ENCODE measurements at regions not wholly inside any gene's neighbourhood (a gene's known extent, or its start where the extent isn't known, plus 50 kb on each side); places are given as distances from the start of the nearest gene placed in this dataset.

DNA sequence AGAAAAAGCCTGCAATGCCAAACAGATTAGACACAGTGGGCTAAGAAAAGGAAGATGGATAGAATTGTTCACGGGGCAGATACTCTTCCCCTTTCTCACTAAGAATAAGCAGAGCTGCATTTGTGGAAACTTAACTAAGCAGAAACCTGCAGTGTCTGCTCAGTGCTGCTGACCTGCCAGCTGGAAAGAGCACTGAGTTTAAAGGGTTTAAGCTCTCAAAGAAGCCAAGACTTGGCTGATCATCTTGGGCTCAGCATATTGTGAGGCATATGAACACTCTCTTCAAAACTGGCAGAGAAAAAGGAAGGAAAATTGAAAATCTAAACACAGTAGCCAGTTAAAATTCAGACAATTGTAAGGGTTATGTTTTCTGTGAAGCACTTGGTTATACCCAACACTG, 711.1 kb upstream of the EPHA7 start:
- Histone ChIP-seq H3K27me3 (ENCODE audit: control insufficient read depth, insufficient read depth, low read length) (no peaks in the 10 kb centered on the region), H3K4me1 (ENCODE audit: control insufficient read depth, extremely low read depth, insufficient read depth, low read length) (no peaks in the 10 kb centered on the region), H2AFZ (ENCODE audit: low read length) (no peak overlapping the region), H3K9ac (ENCODE audit: insufficient read depth, low read length) (no peak overlapping the region), H3K9me3 (ENCODE audit: control insufficient read depth, insufficient read depth, low read depth, low read length) (no peaks in the 10 kb centered on the region), H3K27ac (ENCODE audit: insufficient read depth, low read length) (no peak overlapping the region), H3K4me2 (ENCODE audit: extremely low read depth, insufficient read depth, low read length) (no peak overlapping the region), H3K79me2 (ENCODE audit: control insufficient read depth, insufficient read depth, low read length) (no peaks in the 10 kb centered on the region), H4K20me1 (ENCODE audit: control insufficient read depth, extremely low read depth, insufficient read depth, low read length) (no peaks in the 10 kb centered on the region), H3K36me3 (ENCODE audit: control insufficient read depth, insufficient read depth, low read length) (no peaks in the 10 kb centered on the region), H3K4me3 (replicated peaks in 1 of 4; ENCODE audit: control extremely low read depth in 1 of 4, insufficient read depth in 1 of 4, low read depth in 3 of 4, low read length in 4 of 4) (no peak overlapping the region)
- DNase-seq (ENCODE audit: low read depth in 2 of 2) = no peak
- TF ChIP-seq, protein P1, sequence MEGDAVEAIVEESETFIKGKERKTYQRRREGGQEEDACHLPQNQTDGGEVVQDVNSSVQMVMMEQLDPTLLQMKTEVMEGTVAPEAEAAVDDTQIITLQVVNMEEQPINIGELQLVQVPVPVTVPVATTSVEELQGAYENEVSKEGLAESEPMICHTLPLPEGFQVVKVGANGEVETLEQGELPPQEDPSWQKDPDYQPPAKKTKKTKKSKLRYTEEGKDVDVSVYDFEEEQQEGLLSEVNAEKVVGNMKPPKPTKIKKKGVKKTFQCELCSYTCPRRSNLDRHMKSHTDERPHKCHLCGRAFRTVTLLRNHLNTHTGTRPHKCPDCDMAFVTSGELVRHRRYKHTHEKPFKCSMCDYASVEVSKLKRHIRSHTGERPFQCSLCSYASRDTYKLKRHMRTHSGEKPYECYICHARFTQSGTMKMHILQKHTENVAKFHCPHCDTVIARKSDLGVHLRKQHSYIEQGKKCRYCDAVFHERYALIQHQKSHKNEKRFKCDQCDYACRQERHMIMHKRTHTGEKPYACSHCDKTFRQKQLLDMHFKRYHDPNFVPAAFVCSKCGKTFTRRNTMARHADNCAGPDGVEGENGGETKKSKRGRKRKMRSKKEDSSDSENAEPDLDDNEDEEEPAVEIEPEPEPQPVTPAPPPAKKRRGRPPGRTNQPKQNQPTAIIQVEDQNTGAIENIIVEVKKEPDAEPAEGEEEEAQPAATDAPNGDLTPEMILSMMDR (conservative IDR thresholded peaks at IDR 0.05 in 1 of 2, IDR thresholded peaks at IDR 0.05 in 1 of 2; ENCODE audit: low read depth in 1 of 2, low read length in 2 of 2) = no peak
- no peak for TF ChIP-seq EZH2 (IDR thresholded peaks at IDR 0.05; ENCODE audit: low read length, missing control alignments)

DNA sequence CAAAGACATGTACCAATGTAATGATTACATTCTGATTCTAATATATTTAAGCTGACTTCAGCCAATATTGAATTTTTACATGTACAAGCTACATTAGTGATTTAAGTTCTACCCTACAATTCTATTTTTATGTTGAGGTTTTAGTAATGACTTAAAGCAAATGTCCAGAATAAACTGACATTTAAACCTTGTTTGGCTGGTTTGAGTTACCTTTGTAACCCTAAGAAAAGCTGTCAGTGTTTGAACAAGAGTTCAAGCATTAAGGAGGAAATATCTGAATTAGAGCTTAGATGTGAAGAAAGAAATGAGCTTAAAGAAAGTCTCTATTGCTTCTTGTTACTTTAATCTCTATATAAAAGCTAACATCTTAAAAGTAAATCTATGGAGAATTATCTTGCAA, 710.6 kb upstream of the EPHA7 start:
- Histone ChIP-seq H3K9ac (ENCODE audit: insufficient read depth, low read length) (no peak overlapping the region), H3K4me3 (replicated peaks in 1 of 4; ENCODE audit: control extremely low read depth in 1 of 4, insufficient read depth in 1 of 4, low read depth in 3 of 4, low read length in 4 of 4) (no peak overlapping the region), H2AFZ (ENCODE audit: low read length) (no peak overlapping the region), H3K79me2 (ENCODE audit: control insufficient read depth, insufficient read depth, low read length) (no peaks in the 10 kb centered on the region), H3K4me2 (ENCODE audit: extremely low read depth, insufficient read depth, low read length) (no peak overlapping the region), H4K20me1 (ENCODE audit: control insufficient read depth, extremely low read depth, insufficient read depth, low read length) (no peaks in the 10 kb centered on the region), H3K27me3 (ENCODE audit: control insufficient read depth, insufficient read depth, low read length) (no peaks in the 10 kb centered on the region), H3K4me1 (ENCODE audit: control insufficient read depth, extremely low read depth, insufficient read depth, low read length) (no peaks in the 10 kb centered on the region), H3K36me3 (ENCODE audit: control insufficient read depth, insufficient read depth, low read length) (no peaks in the 10 kb centered on the region), H3K9me3 (ENCODE audit: control insufficient read depth, insufficient read depth, low read depth, low read length) (no peaks in the 10 kb centered on the region), H3K27ac (ENCODE audit: insufficient read depth, low read length) (no peak overlapping the region)
- TF ChIP-seq EZH2 (IDR thresholded peaks at IDR 0.05; ENCODE audit: low read length, missing control alignments) = no peak
- TF ChIP-seq, protein P1 (conservative IDR thresholded peaks at IDR 0.05 in 1 of 2, IDR thresholded peaks at IDR 0.05 in 1 of 2; ENCODE audit: low read depth in 1 of 2, low read length in 2 of 2) = no peak
- DNase-seq (ENCODE audit: low read depth in 2 of 2) = no peak

- H2AFZ ChIP-seq (ENCODE audit: low read length) = no peak overlapping the region
- no peaks in the 10 kb centered on the region for H3K4me1 ChIP-seq (ENCODE audit: control insufficient read depth, extremely low read depth, insufficient read depth, low read length)
- H3K9me3 ChIP-seq (ENCODE audit: control insufficient read depth, insufficient read depth, low read depth, low read length) = no peaks in the 10 kb centered on the region
- no peak overlapping the region for H3K9ac ChIP-seq (ENCODE audit: insufficient read depth, low read length)
- no peak for DNase-seq (ENCODE audit: low read depth in 2 of 2)
- H3K36me3 ChIP-seq (ENCODE audit: control insufficient read depth, insufficient read depth, low read length) = no peaks in the 10 kb centered on the region
- TF ChIP-seq, protein P1 (conservative IDR thresholded peaks at IDR 0.05 in 1 of 2, IDR thresholded peaks at IDR 0.05 in 1 of 2; ENCODE audit: low read depth in 1 of 2, low read length in 2 of 2) = no peak
- no peak for TF ChIP-seq EZH2 (IDR thresholded peaks at IDR 0.05; ENCODE audit: low read length, missing control alignments)
- H3K27ac ChIP-seq (ENCODE audit: insufficient read depth, low read length) = no peak overlapping the region
- H4K20me1 ChIP-seq (ENCODE audit: control insufficient read depth, extremely low read depth, insufficient read depth, low read length) = no peaks in the 10 kb centered on the region
- H3K27me3 ChIP-seq (ENCODE audit: control insufficient read depth, insufficient read depth, low read length) = no peaks in the 10 kb centered on the region
- H3K4me3 ChIP-seq (replicated peaks in 1 of 4; ENCODE audit: control extremely low read depth in 1 of 4, insufficient read depth in 1 of 4, low read depth in 3 of 4, low read length in 4 of 4) = no peak overlapping the region
- no peaks in the 10 kb centered on the region for H3K79me2 ChIP-seq (ENCODE audit: control insufficient read depth, insufficient read depth, low read length)
- H3K4me2 ChIP-seq (ENCODE audit: extremely low read depth, insufficient read depth, low read length) = no peak overlapping the region
Observed at GRCh38 chr6:94127716-94128115, 708.4 kb upstream of the EPHA7 start.
